Left lung (tissue), 4 donors: ENCODE measurements at regions not wholly inside any gene's neighbourhood (a gene's known extent, or its start where the extent isn't known, plus 50 kb on each side); places are given as distances from the start of the nearest gene placed in this dataset.

ENCODE experiments used
- ATAC-seq: fragments of 200-7000 bp; cut with Tn5 transposase; one replicate; pipeline ENCODE4 v1.9.1; 2020; ENCODE audit warnings: moderate library complexity
- DNase-seq, 4 donors: peaks; one replicate each; pipeline ENCODE4 v3.0.0-alpha.2; 2013 to 2020
- H3K27ac ChIP-seq, 2 donors: fragments of 200-600 bp; sonication (generic) in 1 of 2; one replicate each; pipeline versions ENCODE4 v1.5.0 to v1.8.0; 2020 to 2021
- H3K27me3 ChIP-seq, 2 donors: fragments of 200-600 bp; sonication (generic) in 1 of 2; one replicate each; pipeline versions ENCODE4 v1.5.0 to v1.8.0; 2020 to 2021
- H3K36me3 ChIP-seq, 2 donors: fragments of 200-600 bp; sonication (generic) in 1 of 2; one replicate each; pipeline versions ENCODE4 v1.5.0 to v1.8.0; 2020 to 2021
- H3K4me1 ChIP-seq, 2 donors: fragments of 200-600 bp; one replicate each; pipeline ENCODE4 v1.8.0; 2021
- H3K4me3 ChIP-seq, 2 donors: fragments of 200-600 bp; sonication (generic) in 1 of 2; one replicate each; pipeline versions ENCODE4 v1.5.0 to v1.8.0; 2020 to 2021; ENCODE audit warnings: mild to moderate bottlenecking in 1 of 2
- H3K9me3 ChIP-seq, 2 donors: fragments of 200-600 bp; sonication (generic) in 1 of 2; one replicate each; pipeline versions ENCODE4 v1.5.0 to v1.8.0; 2020 to 2021
- intact Hi-C, 2 donors: fragments of 100-400 bp; cut with DNase I; formaldehyde crosslinking; loops; one replicate each; pipeline versions ENCODE4 v1.11.2 to v1.14.2; 2022
- TF ChIP-seq, protein P1 (sequence below), 2 donors: fragments of 200-600 bp; sonication (generic) in 1 of 2; IDR thresholded peaks; one replicate each; pipeline versions ENCODE4 v1.5.0 to v1.8.0; 2021; ENCODE audit warnings: antibody characterized with exemption in 2 of 2
- donor health status: DM: no; HTN: yes; CAD: no.
- donor health status: DM: no; HTN: no; CAD: no.

DNA sequence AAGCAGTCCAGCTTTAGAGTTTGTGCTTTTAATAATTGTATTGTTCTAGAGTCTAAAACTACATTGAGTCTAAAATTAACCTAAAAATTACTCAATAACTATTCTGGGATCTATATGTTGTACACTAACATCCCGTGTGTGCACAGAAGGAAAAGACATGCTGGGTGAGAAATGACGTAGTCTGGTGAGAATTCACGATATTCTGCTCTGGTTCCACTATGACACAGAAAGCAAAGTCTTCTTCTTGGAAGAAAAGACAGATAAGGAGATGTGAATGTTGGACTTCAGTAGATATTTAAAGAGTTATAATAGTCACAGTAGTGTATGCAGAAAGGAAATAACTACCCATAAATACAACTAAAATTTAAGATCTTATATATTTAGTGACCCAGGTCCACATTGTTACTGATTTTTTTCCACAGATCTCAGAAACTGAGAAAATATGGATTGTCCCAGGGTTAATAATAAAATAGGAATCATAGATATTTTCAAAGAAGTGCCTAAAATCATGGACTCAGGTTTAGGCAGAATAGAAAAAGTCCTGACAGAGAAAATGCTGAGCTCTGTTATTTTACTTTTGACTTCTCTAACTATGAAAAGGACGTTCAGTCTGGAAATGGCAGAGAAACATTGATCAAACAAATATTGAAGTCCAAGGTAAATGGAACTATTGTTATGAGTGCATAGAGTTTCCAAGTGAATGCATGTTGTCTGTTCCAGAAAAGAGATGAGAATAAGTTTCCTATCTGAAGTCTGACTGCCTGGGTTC is 170.7 kb downstream of the ANKRD50 start:
- Histone ChIP-seq H3K4me1 (no peaks in the 10 kb centered on the region), H3K9me3 (no peaks in the 10 kb centered on the region), H3K27me3 (no peaks in the 10 kb centered on the region), H3K4me3 (no peak overlapping the region), H3K36me3 (no peaks in the 10 kb centered on the region), H3K27ac (no peak overlapping the region)
- ATAC-seq = no peak
- intact Hi-C loops = no loop called here
- TF ChIP-seq, protein P1, sequence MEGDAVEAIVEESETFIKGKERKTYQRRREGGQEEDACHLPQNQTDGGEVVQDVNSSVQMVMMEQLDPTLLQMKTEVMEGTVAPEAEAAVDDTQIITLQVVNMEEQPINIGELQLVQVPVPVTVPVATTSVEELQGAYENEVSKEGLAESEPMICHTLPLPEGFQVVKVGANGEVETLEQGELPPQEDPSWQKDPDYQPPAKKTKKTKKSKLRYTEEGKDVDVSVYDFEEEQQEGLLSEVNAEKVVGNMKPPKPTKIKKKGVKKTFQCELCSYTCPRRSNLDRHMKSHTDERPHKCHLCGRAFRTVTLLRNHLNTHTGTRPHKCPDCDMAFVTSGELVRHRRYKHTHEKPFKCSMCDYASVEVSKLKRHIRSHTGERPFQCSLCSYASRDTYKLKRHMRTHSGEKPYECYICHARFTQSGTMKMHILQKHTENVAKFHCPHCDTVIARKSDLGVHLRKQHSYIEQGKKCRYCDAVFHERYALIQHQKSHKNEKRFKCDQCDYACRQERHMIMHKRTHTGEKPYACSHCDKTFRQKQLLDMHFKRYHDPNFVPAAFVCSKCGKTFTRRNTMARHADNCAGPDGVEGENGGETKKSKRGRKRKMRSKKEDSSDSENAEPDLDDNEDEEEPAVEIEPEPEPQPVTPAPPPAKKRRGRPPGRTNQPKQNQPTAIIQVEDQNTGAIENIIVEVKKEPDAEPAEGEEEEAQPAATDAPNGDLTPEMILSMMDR (IDR thresholded peaks at IDR 0.05) = no peak
- no peak for DNase-seq

DNA sequence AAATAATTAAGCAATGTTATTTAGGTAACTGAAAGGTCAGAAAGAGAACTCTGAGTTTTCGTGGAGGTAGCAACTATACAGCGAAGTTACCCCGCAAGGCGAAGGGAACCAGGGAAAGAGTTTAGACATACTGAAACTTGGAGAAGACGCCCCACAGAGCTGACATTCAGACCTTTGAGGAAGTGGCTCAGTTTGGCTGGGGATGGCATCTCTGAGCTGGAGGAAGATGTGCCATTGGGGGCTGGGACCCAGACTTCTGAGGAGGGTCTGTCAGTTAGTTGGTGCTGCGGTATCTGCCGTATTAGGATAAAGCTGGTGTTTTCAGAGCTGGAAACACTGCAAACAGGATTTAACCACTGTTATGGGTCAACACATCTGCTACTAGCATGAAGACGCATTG is 156.6 kb downstream of the ANKRD50 start:
- ATAC-seq (no peak), DNase-seq (no peak)
- no peaks in the 10 kb centered on the region for H3K27me3 ChIP-seq
- H3K9me3 ChIP-seq = peaks cover 0 to 6% of the 10 kb centered on the region in 2 donors
- no peaks in the 10 kb centered on the region for H3K36me3 ChIP-seq
- intact Hi-C loops = no loop called here
- TF ChIP-seq, protein P1 (IDR thresholded peaks at IDR 0.05) = no peak
- H3K4me3 ChIP-seq = no peak overlapping the region
- H3K27ac ChIP-seq = no peak overlapping the region
- no peaks in the 10 kb centered on the region for H3K4me1 ChIP-seq

DNA sequence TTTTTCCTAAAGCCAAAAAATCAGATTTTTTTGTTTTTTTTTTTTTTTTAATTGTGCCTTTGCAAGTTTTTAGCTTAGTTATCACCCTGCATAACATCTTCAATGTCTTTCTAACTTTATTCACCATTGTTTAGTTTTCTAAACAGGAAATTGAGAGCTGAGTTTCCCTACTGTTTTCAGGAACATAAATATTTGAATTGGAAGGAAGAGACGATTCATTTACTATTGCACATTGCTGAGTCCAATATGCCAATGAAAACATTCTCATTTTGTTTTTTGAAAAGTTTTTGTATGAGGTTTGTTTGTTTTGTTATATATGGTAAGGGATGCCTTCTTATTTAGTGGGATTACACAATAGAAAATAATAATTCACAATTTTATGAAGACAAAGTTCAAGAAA is 148.4 kb downstream of the ANKRD50 start:
- H3K4me3 ChIP-seq = no peak overlapping the region
- TF ChIP-seq, protein P1 (IDR thresholded peaks at IDR 0.05) = no peak
- intact Hi-C loops = no loop called here
- no peaks in the 10 kb centered on the region for H3K27me3 ChIP-seq
- H3K36me3 ChIP-seq = no peaks in the 10 kb centered on the region
- no peak for ATAC-seq
- no peak for DNase-seq
- H3K4me1 ChIP-seq = no peaks in the 10 kb centered on the region
- peaks cover 0 to 23% of the 10 kb centered on the region in 2 donors for H3K9me3 ChIP-seq
- H3K27ac ChIP-seq = no peak overlapping the region

- TF ChIP-seq, protein P1 (IDR thresholded peaks at IDR 0.05) = no peak
- H3K9me3 ChIP-seq = peaks cover 0 to 21% of the 10 kb centered on the region in 2 donors
- no peak overlapping the region for H3K27ac ChIP-seq
- DNase-seq (no peak), ATAC-seq (no peak)
- H3K4me3 ChIP-seq = no peak overlapping the region
- no peaks in the 10 kb centered on the region for H3K36me3 ChIP-seq
- H3K4me1 ChIP-seq = no peaks in the 10 kb centered on the region
- intact Hi-C loops = no loop called here
- H3K27me3 ChIP-seq = no peaks in the 10 kb centered on the region
Measured at GRCh38 chr4:124565371-124565770, 147.2 kb downstream of the ANKRD50 start.

GRCh38 chr4:124566030-124566429 is 146.5 kb downstream of the ANKRD50 start:
- ATAC-seq (no peak), DNase-seq (no peak)
- Histone ChIP-seq H3K9me3 (peaks cover 0 to 19% of the 10 kb centered on the region in 2 donors), H3K36me3 (no peaks in the 10 kb centered on the region), H3K27ac (no peak overlapping the region), H3K4me1 (no peaks in the 10 kb centered on the region), H3K4me3 (no peak overlapping the region), H3K27me3 (no peaks in the 10 kb centered on the region)
- intact Hi-C loops = no loop called here
- TF ChIP-seq, protein P1 (IDR thresholded peaks at IDR 0.05) = no peak
